GM18511 (cell line): ENCODE measurements at regions not wholly inside any gene's neighbourhood (a gene's known extent, or its start where the extent isn't known, plus 50 kb on each side); places are given as distances from the start of the nearest gene placed in this dataset.
"Not testable (repeated sequence)": the region's sequence is repeated elsewhere in the genome, so short reads cannot be mapped to it uniquely, and the experiment has no call there.

Experiments used
- ATAC-seq: cut with Tn5 transposase; IDR thresholded peaks from one replicate; pipeline ENCODE4 v1.9.1; 2021; ENCODE audit warnings: mild to moderate bottlenecking, moderate library complexity; ENCODE audit not compliant: unreplicated experiment

DNA sequence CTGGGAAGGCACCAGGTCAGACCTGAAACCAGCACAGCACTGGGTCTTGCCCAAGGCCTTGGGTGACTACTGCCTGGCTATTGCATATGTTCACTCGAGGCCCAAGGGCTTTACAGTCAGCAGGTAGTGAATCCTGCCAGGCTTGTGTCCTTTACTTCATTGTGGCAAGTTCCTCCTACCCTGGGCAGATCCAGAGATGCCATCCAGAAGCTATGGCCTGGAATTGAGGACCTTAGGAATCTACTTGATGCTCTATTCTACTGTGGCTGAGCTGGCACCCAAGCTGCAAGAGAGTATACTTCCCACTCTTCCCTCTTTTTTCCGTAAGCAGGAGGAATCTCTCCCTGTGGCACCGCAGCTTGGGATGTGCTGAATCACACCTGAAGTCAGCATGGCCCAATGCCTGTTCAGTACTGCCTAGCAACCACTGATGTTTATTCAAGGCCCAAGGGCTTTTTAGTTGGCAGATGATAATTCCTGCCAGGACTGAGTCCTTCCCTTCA lies 246.7 kb upstream of the CTBP2 start:
- no peak for ATAC-seq

DNA sequence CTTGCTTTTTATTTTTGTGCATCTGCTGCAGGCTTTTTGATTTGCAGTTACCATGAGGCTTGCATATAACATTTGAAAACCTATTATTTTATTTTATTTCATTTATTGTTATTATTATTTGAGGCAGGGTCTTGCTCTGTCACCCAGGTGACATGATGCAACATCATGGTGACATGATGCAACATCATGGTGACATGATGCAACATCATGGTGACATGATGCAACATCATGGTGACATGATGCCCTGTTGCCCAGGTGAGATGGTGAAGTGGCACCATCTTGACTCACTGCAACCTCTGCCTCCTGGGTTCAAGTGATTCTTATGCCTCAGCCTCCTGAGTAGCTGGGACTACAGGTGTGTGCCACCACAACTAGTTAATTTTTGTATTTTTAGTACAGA lies 244.5 kb upstream of the CTBP2 start:
- not testable (repeated sequence) for ATAC-seq

DNA sequence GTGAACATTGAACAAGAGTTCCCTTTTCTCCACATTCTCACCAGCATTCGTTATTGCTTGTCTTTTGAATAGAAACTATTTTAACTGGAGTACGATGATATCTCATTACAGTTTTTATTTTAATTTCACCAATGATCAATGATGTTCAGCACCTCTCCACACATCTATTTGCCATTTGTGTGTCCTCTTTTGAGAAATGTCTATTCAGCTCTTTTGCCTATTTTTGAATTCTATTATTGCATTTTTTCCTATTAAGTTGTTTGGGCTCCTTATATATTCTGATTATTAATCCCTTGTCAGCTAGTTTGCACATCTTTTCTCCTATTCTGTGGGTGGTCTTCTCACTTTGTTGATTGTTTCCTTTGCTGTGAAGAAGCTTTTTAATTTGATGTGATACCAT lies 241.1 kb upstream of the CTBP2 start:
- ATAC-seq: no peak

DNA sequence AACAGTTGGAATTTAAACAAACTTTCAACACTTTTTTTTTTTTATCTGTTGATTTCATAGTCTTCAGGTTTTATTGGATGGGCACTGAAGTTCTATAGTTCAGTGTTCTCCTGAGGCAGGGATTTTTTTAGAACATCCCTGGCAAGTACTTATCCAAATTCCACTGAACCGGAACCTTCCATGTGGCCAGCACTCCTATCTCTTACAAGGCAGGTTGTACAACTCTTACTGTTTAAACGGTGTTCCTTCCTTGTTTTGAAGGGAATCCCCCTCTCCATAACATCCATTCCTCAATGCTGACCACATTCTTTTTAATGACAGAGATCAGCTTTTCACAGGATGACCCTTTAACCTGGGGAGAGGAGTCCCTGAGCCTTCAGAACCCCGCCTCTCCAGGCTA lies 238.9 kb upstream of the CTBP2 start:
- ATAC-seq: no peak

DNA sequence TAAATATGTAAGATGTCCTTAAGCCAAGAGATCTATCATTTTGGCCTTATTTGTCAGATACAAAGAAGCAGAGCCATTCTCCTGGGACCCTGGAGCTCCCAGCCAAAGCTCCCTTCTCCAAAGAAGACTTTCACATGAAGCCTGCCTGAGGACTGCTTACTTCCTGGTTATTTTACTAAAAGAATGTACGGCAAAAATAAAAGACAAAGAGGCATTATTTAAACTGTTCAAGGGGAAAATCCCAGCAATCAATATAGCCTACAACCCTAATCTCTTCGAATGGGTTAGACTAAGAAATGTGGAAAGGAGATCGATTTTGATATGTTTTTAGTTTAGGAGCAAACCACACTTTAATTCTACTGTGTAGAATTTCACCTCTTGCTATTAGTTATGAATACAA lies 237.9 kb upstream of the CTBP2 start:
- ATAC-seq: no peak

DNA sequence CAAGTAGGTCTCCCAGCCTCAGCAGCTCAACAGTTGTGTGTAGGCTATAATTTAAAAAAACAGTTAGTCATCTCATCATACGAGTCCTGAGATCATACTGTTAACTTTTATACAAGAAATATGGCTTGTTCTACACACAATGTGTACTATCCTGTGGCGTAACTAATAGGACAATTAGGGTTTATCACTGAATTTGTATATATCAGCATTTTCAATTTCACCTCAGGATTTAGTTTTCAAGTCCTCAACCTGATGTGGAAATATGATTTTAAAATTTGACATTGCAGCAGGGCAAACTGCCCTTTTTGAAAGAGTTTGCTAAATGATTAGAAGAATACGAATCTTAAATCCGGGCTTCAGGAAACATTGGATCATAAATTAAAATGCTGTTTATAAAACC lies 237.2 kb upstream of the CTBP2 start:
- ATAC-seq: no peak

DNA sequence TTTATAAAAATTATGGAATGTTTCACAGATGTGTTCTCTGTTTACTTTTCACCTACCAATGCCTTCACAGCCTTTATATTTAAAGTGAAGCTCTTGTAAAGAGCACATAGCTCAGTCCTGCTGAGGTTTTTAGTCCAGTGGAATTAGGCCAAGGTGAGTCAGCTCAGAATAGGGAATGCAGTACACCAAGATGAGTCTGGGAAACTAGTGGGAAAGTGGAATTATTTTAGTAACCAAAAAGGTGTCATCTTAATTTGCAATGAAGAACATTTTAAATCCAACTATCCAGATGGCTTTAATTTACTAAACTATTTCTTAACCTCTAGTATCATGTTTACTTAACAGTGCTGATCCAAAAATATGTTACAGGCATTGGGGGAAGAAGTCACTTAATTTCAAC lies 236.3 kb upstream of the CTBP2 start:
- ATAC-seq: no peak

DNA sequence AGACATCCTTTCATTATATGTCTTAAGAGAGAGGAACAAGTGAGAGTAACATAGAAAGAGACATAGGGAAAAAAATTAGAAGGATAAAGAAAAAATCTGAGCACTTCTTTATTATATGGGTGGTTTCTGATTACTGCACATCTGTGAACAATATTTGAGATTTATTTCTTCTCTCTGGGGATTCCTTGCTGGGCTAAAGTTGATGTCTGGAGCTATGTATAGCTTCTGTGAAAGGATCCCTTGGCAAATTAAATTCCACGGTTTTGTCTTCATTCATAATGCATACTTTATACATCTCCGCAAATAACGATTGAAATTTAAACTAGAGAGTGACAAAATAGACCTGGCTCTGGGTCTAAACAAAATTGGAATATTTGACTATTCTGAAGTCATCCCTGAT lies 232.2 kb upstream of the CTBP2 start:
- ATAC-seq: no peak

DNA sequence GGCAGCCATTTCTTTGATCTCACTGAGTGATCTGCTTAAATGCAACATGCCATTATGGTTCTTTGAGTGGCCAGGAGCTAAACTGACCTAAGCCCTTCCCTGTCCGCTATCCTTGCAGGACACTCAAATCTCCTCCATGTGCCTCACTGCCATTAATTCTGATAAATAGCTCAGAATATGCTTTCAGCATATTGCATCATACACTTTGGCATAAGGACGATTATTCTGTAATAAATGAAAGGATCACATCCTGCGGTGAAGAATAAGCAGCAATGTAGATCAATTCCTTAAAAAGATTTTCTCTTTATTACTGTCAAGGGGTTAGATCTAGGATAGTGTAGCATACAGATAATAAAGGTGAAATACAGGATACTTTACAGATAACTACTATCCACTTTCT lies 231.8 kb upstream of the CTBP2 start:
- no peak for ATAC-seq

DNA sequence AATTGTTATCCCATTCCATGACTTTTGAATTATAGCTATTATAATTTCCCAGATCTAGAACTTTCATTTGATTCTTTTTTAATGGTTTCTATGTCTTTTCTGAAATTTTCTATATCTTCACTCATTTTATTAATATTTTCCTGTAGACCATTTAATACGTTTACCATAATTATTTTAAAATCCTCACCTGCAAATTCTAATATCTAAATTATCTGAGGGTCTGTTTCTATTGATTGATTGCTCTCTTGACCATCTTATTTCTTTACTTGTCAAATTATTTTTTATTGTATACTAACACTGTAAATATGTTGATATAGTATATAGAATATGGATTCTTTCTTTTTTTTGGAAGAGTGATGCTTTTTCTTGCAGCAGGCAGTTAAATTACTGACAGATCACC lies 229.3 kb upstream of the CTBP2 start:
- no peak for ATAC-seq

DNA sequence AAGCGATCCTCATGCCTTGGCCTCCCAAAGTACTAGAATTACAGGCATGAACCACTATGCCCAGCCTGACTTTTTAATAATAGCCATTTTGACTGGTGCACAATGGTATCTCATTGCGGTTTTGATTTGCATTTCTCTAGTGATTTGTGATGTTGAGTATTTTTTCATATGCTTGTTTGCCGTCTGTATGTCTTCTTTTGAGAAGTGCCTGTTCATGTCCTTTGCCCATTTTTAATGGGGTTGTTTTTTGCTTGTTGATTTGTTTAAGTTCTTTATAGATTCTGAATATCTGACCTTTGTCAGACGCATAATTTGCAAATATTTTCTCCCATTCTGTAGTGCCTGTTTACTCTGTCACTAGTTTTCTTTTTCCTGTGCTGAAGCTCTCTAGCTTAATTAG lies 219.2 kb upstream of the CTBP2 start:
- ATAC-seq: no peak

DNA sequence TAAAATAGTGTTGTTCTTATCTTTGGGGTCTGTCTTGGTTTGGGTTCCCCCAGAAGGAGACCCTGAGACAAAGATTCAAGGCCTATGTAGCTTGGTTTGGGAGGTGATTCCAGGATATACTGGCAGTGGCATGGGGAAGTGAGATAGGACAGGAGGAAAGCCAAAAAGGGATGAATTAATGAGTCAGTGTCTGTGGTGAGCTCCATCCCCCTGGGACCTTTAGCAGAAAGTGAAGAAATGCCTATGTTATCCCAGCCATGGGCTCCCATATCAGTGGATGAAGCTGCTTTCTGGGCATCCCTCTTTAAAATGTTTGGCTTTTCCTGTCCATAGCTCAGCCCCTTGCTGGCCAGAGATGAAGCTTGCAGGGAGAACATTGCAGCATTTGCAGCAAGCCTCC lies 217.0 kb upstream of the CTBP2 start:
- ATAC-seq: no peak

DNA sequence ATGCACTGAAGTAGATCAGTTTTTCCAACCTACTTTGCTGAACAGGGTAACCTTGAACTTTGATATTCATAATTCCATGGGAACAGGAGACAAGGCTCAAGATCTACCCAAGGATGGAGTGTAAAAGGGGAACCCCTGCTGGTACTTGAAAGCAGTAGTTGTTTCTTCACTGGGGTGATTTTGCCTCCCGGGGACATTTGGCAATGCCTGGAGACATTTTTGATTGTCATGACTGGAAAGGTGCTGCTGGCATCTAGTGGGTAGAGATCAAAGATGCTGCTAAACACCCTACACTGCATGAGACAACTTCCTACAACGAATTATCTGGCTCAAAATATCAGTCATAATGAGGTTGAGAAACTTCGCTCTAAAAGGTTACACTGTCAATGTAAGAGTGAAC lies 214.8 kb upstream of the CTBP2 start:
- no peak for ATAC-seq

DNA sequence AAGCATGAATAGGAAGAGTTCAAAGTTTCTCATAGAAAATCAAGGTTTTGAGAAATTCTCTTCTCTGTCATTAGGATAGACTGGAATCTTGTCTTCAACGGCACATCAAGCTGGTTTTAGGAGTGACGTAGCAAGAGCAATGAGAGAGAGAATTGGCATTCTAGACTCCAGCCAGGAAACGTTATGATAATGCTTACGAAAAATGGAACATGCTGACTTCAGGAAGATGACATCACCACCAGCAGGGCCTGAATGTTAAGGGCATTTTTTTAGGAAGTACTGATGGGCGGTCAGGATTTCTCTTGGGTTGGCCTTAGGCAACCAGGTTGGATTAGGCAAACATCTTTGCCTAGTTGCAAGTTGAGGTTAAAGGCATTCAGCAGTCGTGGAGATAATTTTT lies 213.2 kb upstream of the CTBP2 start:
- ATAC-seq: no peak

DNA sequence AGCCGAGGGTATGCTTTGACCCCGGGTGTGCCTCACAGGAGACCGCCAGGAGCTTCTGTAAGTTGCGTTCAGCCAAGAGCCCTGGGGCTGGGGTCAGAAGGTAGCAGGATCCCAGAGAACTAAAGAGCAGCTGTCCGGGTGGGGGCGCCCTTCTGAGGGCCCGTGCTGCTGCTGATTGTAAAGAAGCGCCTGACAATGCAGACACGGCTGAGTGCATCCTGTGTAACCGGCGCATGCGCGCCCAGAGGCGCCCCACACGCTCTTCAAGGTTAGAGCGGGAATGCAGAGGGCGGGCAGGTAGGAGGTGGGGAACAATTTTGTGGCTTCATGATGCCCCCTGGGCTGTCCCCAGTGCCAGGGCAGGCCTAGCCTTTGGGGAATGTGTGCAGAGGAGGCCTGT lies 210.2 kb upstream of the CTBP2 start:
- no peak for ATAC-seq

DNA sequence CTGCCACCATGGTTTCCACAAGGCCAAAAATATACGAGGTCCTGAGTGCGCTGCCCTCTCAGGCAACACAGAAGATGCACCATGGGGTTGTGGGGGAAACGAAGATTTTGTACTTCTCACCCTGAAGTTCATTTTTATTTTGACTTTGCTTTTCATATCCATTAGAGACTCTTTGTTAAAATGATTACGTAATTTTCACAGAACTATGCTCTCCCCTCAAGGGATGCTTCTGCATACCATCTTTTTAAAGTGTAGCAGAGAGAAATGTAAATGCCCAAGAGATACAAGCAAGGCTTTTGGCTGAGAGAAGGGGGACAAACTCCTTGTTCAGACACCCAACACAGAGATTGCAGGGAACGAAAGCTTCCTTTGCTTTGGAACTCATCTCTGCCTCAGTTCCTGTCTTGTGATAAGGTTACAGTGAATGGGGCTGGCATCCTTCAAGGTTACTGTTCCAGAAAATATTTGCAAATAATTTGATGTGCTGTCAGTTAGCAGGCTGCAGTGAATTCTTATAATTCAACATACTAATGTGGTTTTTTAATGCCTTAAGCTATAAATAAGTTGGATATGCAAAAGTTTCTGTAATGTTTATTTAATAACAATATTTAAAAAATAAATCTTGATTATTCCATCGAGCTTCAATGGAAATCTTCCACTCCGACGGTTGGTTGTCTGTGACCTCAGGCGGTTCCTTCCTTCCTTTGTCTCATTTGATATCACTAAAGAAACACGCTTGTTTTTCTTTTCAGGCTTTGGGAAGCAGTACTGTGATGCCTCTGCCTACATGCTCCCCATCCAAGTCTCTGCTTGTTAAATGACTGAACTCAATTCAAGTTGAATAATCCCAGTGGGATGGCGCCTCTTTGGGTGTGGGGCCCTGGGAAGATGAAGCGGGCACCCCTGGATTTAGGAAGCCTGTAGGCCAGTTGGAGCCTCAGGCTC lies 209.3 kb upstream of the CTBP2 start:
- ATAC-seq: no peak

DNA sequence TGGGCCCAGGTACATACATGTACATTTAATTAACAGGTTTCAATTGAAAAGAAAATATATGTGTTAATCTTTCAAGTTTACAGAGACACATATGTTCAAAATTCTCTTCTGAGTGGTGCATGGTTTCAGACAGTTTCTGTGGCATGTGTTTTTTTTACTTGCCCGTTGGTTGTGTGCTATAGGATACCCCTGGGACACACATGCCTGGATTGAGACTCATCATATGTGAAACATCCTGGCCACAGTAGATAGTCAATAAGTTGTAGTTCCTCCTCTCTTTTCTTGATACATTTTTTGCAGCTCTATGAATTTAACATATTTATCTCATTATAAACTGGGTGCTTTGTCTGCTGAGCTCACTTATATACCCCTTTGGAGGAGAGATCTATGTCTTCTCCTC lies 207.8 kb upstream of the CTBP2 start:
- ATAC-seq: no peak

DNA sequence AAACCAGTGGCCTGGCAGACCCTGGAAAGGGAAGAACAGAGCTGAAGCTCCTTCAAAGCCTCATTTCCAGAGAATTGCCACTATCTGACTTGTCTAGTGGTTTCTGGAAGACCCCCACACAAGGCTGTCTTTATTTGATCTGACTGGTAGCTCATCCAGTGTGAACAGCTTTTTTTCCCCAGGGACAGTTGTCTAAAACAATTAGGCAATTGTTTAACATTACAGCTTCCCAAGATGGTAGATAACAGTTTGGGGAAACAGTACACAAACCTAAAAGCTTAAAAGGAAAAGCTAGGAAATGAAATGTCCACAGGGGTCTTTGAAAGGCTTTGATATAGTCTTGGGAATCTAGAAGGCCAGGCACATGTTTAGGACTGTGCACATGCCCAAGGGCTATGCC lies 203.4 kb upstream of the CTBP2 start:
- no peak for ATAC-seq

DNA sequence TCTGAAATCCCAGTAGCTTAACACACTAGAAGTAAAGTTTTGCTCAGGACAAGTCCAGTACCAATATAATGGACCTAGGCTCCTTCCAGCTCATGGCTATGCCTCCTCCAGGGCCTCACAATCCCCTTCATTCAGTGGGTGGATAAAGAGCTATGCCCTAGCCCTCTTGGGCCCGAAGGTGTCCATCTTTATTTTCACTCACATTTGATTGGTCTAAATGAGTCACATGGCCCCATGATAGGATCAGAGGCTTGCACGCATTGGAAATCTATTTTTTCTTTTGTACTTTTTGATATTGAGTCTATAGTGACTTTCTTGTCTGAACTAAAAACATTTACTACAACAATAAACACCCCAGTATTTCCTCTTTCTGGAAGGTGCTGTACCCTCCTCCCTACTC lies 202.6 kb upstream of the CTBP2 start:
- ATAC-seq: no peak

DNA sequence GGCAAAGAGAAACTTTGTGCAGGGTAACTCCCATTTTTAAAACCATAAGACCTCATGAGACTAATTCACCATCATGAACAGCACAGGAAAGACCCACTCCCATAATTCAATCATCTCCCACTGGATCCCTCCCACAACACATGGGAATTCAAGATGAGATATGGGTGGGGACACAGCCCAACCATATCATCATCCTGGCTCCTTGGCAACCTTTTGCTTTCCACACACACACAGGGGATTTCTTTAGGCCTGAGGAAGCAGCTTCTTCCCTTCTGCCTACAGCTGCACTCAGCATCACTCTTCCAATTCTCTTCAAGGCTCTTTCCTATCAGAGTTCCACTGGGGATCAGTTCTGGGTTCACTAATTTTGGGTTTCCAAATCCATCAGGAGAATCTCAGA lies 199.0 kb upstream of the CTBP2 start:
- ATAC-seq: no peak

DNA sequence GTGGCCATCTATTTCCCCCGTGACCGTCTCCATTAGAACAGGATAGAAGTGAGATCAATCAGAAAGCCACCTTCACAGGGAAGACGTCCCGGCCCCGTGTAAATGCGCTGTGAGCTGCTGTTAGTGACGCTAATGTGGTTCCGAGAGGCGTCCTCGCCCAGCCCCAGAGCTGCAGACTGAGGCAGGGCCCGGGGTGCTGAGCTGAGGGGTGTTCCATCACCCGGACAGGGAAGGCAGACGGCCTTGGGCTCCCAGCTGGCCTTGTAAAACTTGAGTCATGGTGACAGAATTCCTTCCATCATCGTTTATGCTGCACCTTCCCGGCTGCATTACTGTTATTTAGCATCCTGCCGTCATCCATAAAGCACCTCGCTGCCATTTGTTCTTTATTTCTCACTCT lies 195.3 kb upstream of the CTBP2 start:
- ATAC-seq: no peak

DNA sequence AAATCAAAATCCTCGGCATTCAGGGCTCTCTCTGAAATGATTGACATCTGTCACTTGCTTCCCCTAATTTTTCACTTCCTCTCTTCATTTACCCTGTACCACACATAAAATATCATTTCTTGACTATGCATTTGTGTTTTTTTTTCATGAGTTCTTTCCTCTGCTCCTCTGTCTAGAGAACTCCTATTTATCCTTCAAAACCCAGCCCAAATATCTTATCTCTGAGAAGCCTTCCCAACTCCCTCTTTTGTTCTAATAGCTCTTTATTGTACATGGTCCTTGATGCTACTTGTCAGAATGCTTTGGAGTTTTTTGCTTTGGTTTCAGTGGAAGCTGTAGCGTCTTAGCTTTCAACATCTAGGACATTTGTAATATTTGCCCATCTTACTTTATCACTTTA lies 190.2 kb upstream of the CTBP2 start:
- no peak for ATAC-seq

DNA sequence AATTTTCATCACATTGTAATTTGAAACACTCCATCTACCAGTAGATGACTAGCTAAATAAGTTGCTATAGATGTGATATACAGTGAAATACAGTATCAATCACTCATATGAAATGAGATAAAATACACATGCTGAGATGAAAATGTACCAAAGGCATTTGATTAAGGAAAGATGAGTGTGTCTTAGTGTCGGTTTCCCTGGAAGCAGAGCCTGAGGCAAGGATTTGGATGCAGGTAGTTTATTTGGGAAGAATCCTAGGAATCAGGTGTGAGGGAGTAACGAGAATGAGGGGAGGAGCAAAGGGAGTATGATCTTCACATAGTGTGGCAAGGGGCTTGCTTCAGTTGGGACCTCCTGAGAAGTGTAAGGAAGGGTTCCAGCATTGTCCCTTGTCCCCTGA lies 188.2 kb upstream of the CTBP2 start:
- ATAC-seq: no peak
